OCI-LY7 (cell line): ENCODE measurements at regions not wholly inside any gene's neighbourhood (a gene's known extent, or its start where the extent isn't known, plus 50 kb on each side); places are given as distances from the start of the nearest gene placed in this dataset.

Experiments used
- CTCF ChIP-seq: fragments of 200-600 bp; sonication (generic); conservative IDR thresholded peaks from 2 replicates; pipeline ENCODE4 v1.5.1; 2014; ENCODE audit warnings: mild to moderate bottlenecking, antibody characterized with exemption, low read length, moderate library complexity, mixed read lengths
- EZH2phosphoT487 ChIP-seq: fragments of 200-600 bp; sonication (generic); IDR thresholded peaks from 2 replicates; pipeline ENCODE4 v1.6.1; 2018; ENCODE audit warnings: low read depth, borderline replicate concordance, mild to moderate bottlenecking, mixed run types, antibody characterized with exemption, low read length, moderate library complexity, mixed read lengths

DNA sequence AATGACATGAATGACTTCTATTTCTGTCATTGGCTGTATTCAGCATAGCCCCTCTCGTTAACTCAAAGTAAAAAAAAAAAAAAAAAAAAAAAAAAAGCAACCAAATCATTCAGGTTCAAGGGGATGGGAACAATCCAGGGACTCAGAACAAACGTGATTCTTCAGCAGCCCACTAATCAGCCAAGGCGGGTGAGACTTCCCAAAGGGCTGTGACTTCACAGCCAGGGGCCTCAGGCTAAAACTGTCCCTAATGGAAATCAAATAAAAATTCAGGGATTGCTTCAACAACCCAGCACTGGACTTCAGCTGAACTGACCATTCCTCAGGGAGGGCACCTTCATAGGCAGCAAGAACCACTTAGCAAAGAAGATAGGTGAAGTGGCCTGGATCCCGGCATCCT lies 86.2 kb upstream of the FAM169A start:
- TF ChIP-seq CTCF (no peak), EZH2phosphoT487 (no peak)
